Activated naive CD4-positive, alpha-beta T cell treated with Interleukin-2 at 50 U/mL for 16 hours (primary cell): ENCODE measurements at regions not wholly inside any gene's neighbourhood (a gene's known extent, or its start where the extent isn't known, plus 50 kb on each side); places are given as distances from the start of the nearest gene placed in this dataset.

Source experiments
- DNase-seq: peaks from one replicate; pipeline ENCODE4 v3.0.0-alpha.2; 2020

- no peak for DNase-seq
Measured at GRCh38 chr13:59476366-59476765, 687.4 kb downstream of the DIAPH3 start.

- no peak for DNase-seq
Measured at GRCh38 chr13:59477011-59477410, 686.7 kb downstream of the DIAPH3 start.

GRCh38 chr13:59478908-59479307 lies 684.8 kb downstream of the DIAPH3 start:
- no peak for DNase-seq

GRCh38 chr13:59479629-59480028 lies 684.1 kb downstream of the DIAPH3 start:
- no peak for DNase-seq

GRCh38 chr13:59480396-59481259 lies 683.1 kb downstream of the DIAPH3 start:
- no peak for DNase-seq

- DNase-seq: no peak
Measured at GRCh38 chr13:59483501-59484145, 680.1 kb downstream of the DIAPH3 start.

GRCh38 chr13:59487883-59488282 lies 675.8 kb downstream of the DIAPH3 start:
- DNase-seq: no peak

GRCh38 chr13:59488436-59488835 lies 675.3 kb downstream of the DIAPH3 start:
- DNase-seq: no peak

- DNase-seq: no peak
Measured at GRCh38 chr13:59490651-59491050, 673.1 kb downstream of the DIAPH3 start.

- no peak for DNase-seq
Measured at GRCh38 chr13:59492030-59492636, 671.6 kb downstream of the DIAPH3 start.

GRCh38 chr13:59493436-59493965 lies 670.2 kb downstream of the DIAPH3 start:
- DNase-seq: no peak

- no peak for DNase-seq
Measured at GRCh38 chr13:59494151-59494550, 669.6 kb downstream of the DIAPH3 start.

GRCh38 chr13:59494560-59494970 lies 669.2 kb downstream of the DIAPH3 start:
- no peak for DNase-seq

- DNase-seq: no peak
Measured at GRCh38 chr13:59495299-59495698, 668.4 kb downstream of the DIAPH3 start.

GRCh38 chr13:59495936-59496512 lies 667.7 kb downstream of the DIAPH3 start:
- DNase-seq: no peak

- no peak for DNase-seq
Measured at GRCh38 chr13:59497621-59498247, 666.0 kb downstream of the DIAPH3 start.

- no peak for DNase-seq
Measured at GRCh38 chr13:59501004-59501403, 662.7 kb downstream of the DIAPH3 start.

- no peak for DNase-seq
Measured at GRCh38 chr13:59504407-59504806, 659.3 kb downstream of the DIAPH3 start.

- DNase-seq: no peak
Measured at GRCh38 chr13:59510386-59510785, 653.3 kb downstream of the DIAPH3 start.

GRCh38 chr13:59513686-59514085 lies 650.0 kb downstream of the DIAPH3 start:
- DNase-seq: no peak

GRCh38 chr13:59514316-59514715 lies 649.4 kb downstream of the DIAPH3 start:
- no peak for DNase-seq

GRCh38 chr13:59519819-59520218 lies 643.9 kb downstream of the DIAPH3 start:
- no peak for DNase-seq

GRCh38 chr13:59521549-59521948 lies 642.2 kb downstream of the DIAPH3 start:
- no peak for DNase-seq
